GM18909 (cell line): ENCODE measurements at regions not wholly inside any gene's neighbourhood (a gene's known extent, or its start where the extent isn't known, plus 50 kb on each side); places are given as distances from the start of the nearest gene placed in this dataset.

Experiments used
- ATAC-seq: cut with Tn5 transposase; IDR thresholded peaks from one replicate; pipeline ENCODE4 v1.9.1; 2021; ENCODE audit warnings: mild to moderate bottlenecking; ENCODE audit not compliant: unreplicated experiment, poor library complexity

DNA sequence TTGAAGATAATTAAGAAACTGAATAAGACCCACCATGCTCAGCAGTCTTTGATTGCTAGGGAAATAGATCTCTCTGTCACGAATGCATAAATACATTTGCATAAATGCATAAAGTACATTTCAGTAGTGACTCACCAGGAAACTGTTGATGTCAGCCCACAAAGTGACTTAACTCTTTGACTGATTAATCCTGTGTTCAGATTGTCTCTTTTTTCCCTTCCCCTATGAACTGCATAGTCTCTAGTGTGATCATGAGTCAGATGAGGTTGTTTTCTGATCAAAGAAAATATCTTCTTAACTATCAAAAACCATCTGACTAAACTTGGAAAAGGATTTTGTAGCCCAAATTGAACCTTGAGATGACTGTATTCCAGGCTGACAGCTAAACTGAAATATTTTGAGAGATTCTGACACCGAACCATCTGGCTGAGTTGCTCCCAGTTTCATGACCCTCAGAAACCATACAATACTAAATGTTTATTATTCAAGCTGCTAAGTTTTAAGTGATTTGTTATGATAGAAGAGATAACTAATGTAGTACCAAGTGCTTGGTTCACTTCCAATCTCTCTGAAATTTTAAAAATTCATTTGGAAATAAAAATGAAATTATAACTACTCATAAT, 1381.5 kb upstream of the AGA start:
- no peak for ATAC-seq

DNA sequence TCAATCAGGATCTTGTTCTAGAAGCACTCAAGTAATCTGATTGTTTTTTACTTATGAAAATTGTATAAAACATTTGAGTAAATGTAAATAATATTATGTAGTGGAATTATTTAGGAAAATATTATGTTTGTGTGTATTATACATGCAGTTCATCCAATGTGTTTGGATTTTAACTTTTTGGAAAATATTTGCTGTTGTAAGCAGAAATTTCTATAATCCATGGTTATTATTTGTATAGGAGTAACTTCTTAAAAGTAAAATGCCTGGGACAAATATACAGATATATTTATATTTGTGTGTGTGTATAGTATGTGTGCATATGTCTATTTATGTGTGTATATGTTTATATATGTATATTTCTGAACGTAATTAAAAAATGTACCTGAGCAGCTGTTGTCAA, 1394.6 kb upstream of the AGA start:
- no peak for ATAC-seq

DNA sequence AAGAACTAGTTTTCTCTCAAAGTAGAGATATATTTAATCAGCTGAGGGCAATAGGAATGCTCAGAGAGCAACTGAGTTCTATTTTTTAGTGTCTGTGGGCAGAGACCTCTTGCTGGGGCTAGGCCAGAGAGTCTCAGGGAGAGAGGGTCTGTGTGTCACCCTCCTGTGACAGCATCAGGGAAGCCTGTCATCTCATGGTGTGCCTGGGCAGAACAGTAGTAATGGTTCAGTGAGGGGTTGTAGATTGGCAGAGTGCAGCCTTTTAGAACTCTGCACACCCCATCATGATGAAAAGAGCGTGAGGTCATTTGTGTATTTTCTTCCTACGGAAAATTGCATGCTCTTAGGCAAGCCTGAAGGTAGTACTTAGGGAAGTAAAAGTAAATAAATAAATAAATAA, 1396.5 kb upstream of the AGA start:
- no peak for ATAC-seq

DNA sequence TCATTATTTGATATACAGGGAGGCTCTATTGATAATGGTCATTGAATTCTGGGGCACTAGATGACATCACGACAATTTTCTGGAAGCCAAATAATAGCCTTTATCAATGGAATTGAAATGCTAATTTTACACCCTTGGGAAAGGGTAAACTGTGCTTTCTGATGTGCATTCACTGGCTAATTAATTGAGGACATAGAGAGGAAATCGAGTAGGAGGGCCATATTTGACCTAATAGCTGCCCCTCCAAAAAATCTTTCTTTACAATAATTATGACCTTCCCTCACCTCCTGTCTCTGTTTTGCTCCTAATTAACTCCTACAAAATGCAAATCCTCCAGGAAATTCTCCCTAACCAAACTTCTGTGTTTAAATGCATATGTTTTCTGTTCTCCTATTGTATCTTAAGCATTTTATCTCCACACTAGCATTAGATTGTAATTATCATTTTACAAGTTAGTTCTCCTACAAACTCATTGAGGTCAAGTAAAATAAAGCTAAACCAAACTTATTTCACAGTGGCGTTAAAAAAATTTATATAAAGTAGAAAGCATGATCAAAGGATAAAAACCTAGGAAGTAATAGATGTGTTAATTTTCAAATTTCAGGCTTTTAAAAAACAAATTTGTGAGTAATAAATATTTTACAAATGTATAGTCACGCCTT, 1414.0 kb upstream of the AGA start:
- ATAC-seq: no peak

DNA sequence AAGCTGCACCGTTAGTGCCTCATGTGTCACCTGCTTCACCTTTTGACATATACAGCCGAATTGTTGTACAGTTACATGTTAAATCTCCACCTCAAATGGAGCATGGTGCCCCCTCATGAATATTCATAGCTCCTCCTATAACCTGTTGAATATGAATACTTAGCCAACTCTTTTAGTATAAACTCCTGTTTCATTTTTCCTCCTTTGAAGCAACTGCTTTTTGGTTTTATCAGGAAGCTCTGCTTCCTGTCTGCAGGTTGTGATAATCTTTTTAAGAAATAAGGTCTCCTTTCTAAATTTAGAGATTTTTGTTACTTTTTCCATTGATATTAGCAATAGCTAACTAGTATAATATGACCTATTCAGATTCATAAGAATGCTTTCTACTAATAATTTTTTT, 1429.2 kb upstream of the AGA start:
- ATAC-seq: no peak

DNA sequence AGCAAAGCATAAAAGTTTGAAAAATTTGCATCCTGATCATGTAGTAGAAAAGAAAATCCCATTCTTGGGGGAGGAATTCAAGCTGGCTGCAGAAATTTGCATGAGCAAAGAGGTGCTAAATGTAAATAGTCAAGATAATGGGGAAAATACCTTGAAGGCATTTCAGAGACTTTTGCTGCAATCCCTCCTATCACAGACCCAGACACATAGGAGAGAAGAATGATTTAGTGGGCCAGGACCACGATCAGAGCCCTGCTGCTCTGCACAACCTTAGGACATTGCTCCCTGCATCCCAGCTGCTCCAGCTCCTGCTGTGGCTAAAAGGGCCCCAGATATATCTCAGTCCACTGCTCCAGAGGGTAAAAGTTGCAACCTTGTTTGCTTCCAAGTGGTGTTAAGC, 1439.7 kb upstream of the AGA start:
- no peak for ATAC-seq

DNA sequence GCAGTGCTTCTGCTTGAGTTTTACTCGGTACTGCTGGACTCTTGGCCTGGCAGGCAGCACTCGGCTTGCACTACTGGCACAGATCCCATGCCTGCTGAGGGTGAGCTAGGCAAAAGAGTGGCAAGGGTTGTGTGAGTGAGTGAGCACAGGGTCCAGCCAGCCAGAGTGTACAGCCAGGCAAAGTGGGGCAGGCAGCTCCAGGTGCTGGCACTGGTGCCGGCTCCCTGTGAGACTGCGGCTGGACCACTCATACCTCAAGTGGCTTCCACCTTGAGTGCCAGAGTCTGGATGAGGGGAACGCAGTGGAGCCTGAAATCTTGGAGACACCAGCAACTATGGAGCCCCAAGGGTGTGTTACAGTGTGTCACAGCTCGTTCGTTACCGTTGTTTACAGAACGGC, 1451.9 kb upstream of the AGA start:
- ATAC-seq: no peak

DNA sequence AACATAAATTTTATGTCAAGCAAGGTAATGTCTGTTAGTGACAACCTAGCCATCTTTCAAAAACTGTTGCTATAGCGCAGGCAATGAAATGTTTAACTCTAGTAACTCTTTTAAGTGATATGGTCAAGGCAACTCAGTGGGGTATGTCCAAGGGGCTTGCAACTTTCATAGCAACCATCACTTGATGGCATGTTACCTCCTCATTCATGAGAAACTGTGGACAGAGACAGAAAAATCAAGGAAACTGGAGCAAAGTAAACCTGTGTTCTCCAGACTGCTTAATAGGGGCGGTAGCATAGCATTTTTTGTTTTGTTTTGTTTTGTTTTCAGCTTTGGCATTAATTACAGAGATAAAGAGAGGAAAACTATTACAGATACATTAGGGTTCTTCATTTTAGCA, 1456.8 kb upstream of the AGA start:
- ATAC-seq: no peak

DNA sequence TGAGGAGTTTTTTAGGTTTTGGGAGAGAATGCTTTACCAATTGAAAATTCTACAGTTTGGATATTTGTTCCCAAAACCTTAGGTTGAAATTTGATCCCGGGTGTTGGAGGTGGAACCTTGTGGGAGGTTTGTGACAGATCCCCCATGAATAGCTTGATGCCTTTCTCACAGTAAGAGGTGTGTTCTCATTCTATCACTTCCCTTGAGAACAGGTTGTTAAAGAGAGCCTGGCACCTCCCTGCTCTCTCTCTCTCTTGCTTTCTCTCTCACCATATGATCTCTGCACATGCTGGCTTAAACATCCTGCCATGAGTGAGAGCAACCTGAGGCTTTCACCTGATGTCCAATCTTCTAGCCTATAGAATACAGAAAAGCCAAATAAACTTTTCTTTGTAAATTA, 1475.5 kb upstream of the AGA start:
- ATAC-seq: no peak

DNA sequence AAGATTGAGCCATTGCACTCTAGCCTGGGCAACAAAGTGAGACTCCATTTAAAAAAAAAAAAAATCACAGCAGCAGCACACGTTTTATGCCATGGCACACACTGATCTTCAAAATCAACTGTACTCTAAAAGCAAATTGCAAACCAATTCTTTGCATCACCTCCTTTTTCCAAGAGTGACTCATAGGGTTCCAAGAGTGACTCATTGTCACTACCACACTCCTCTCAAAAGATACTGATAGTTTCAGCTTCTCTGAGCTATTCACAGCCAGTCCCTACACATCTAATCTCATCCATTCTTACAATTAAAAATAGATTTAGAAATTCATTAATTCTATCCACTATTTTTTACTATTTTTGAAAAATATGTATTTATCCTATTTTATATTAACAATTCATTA, 1494.9 kb upstream of the AGA start:
- ATAC-seq: no peak

DNA sequence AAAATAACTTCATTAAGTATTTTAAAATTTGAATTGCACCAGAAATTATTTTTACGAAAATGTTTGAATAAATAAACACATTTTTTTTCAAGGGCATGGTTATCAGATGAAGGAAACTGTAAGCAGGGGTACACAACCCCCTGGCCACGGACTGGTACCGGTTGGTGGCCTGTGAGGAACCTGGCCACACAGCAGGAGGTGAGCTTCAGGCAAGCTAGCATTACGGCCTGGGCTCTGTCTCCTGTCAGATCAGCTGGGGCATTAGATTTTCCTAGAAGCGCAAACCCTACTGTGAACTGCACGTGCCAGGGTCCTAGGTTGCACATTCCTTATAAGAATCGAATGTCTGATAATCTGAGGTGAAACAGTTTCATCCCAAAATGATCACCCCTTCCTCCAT, 1499.7 kb upstream of the AGA start:
- ATAC-seq: no peak

DNA sequence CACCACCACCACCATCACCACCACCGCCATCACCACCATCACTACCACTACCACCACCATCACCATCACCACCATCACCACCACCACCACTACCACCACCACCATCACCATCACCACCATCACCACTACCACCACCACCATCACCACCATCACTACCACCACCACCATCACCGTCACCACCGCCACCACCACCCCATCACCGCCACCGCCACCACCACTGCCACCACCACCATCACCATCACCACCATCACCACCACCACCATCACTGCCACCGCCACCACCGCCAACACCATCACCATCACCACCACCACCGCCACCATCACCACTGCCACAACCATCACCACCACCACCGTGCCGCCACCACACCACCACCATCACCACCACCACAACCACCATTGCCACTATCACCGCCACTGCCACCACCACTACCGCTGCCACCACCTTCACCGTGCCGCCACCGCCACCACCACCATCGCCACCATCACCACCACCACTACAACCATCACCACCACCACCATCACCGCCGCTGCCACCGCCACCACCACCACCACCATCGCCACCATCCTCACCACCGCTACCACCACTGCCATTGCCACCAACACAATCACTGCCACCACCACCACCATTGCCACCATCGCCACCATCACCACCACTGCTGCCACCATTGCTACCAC, 1511.3 kb upstream of the AGA start:
- ATAC-seq: no peak

DNA sequence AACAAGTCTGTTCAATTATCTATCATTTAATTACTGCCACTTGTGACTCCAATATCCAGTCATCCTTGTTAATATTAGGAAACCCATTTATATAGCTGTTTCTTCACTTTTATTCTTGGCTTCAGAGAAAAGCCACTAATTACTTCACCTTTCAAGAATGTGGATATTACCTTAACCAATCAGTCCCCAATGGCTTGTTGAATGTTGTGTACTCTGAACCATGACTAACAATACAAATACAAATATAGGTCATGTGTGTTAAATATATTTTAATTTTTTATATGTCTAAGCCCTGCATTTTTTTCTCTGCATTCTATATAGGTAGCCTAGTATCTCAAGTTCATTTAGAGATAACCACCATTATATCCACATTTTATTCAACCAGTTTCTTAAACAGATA, 1513.4 kb upstream of the AGA start:
- no peak for ATAC-seq

DNA sequence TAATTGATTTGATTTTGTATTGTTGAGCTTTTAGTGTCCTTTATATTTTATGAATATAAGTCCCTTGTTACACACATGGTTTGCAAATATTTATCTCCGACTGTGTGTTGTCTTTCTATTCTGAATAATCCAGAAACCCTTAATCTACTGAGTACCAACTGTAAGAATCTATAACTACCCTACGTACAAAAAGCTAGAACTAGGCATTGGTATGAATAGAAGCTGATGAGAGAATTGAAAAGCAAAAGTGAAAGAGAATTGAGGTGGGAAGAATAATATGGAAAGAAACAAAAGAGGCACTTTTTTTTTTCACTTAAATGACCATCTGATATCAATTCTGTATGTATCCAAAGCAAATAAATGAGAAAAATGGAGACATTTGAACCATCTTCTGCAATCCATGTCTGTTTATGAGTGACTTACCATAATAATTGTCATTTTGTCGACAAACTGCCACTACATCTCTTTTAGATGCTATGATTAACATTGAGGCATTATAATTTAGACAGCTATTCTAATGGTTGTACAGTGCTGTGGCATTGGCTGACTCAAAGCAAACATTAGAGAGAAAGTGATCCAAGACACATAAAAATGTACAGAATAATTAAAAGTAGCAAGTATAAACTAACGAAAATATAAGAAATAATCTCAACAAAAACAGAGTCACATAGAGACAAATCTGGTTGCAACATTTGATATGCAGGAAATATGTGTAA, 1516.6 kb upstream of the AGA start:
- no peak for ATAC-seq

DNA sequence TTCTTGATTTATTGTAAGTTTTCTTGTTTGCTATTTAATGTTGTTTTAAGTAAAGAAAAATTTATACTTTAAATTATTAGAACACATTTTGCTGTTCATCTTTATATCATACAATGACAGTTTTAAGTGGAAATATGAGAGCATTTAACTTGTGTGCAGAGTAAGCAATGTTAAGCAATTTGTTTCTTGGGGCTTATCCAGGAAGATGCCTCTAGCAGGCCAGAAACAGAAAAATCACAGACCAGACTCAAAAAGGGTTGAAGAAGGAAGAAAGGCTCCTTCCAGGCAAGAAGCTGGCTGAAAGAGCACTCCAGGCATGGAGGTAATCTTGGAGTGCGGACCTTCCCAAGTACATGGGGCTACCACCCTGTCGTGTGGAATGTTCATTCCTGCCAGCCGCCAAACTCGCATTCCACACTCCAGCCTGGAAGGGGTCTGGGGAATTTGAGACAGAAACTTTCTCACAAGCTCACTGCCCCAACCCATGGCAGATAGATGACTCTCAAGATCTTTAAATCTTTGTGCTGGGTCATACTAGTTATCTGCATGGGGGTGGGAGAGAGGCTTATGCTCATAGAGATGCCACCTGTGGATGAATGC, 1521.3 kb upstream of the AGA start:
- no peak for ATAC-seq

DNA sequence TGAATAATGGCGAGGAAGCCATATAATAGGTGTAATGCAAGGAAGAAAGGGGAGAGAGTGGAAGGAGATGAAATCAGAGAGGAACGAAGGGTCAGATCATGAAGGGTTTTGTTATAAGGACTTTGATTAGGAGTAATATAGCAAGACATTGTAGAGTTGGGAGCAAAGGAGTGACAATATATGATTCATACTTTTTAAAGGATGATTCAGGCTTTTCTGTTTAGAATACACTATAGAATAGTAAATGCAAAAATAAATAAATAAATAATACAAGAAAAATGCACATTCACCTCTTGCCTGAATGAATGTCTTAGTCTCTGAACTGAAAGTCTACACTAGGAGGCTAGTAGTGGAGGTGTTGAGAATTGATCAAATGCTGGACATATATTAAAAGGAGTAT, 1524.4 kb upstream of the AGA start:
- ATAC-seq: no peak

DNA sequence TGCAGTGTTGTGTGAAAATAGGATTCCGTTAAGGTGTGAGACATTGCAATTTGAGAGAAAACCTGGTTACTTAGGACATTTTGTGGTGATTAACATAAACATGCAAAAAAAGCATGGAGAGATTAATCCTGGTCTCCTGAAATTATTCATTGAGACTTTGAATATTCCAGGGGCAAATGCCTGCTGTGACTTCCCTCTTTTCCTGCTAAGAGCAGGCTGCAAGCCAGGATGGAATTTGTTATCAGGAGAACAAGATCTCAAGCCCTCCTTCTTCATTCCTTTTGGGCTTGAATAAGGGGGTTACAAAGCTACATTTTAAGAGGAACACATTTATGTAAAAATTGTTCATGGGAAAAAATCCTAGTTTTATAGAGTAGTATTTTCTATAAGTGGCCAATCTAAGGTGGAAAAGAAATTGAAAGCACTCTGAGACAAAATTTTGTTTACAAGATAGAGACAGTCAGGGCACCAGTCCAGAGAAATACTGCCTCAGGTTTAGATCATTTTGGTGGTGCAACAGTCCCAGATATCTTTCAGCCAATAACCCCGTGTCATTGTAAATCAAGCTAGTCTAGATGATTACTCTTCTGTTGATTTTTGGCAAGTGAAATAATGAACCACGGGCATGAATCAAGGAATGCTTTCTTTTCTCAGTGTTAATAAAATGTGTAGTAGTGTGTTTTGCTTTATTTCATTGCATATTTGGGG, 1528.3 kb upstream of the AGA start:
- no peak for ATAC-seq

DNA sequence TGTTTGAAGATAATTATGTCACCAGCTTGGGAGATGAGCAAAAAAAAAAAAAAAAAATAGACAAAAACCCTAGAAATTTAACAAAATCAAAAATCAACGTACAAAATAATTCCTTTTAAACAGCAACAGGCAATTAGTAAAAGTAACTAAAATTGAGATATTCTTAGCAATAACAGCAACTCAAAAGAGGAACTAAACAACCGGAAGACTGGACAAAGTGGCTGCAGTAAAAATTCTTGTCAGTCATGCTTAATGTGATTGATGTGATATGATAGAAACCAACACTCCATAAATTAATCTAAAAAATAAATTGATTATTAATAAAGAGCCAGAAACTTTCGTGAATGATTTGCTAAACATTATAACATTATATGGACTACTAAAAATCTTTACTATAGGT, 1534.6 kb upstream of the AGA start:
- no peak for ATAC-seq

DNA sequence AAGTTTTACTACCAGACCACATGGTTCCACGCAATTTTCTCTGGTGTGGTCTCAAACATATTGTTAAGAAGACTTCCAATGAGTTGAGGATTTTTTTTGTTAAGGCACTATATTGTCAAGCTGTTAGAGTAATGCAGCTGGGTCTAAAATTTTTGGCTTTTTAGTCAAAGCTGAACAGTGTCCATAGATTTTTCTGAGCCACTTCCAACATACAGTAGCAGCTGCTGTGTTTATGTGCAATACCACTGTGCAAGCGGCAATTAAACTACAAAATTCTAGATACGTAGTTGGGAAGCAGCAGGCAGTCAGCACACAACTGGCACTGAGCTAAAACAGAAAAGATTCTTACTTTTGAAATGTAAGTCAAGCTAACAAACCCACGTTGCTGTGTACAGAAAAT, 1551.1 kb upstream of the AGA start:
- ATAC-seq: no peak

DNA sequence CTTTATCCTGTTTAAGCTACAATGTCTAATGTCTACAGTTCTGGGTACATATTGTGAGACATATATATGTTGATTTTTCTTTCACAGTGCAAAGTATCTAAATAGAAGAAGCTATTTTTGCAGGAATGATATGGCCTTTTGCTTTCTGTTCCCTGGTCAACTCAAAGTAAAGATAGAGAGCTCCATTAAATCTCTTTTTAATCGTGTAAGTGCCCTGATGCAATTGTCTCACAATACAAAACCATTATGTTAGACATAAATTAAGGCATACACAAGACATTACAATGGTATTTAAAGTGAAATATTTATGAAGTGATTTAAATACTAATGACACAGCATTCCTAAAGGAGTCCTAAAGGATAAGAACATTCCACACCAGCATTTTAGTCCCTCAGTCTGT, 1559.7 kb upstream of the AGA start:
- ATAC-seq: no peak
